ENCODE measurements at regions not wholly inside any gene's neighbourhood (a gene's known extent, or its start where the extent isn't known, plus 50 kb on each side); places are given as distances from the start of the nearest gene placed in this dataset.

DNA sequence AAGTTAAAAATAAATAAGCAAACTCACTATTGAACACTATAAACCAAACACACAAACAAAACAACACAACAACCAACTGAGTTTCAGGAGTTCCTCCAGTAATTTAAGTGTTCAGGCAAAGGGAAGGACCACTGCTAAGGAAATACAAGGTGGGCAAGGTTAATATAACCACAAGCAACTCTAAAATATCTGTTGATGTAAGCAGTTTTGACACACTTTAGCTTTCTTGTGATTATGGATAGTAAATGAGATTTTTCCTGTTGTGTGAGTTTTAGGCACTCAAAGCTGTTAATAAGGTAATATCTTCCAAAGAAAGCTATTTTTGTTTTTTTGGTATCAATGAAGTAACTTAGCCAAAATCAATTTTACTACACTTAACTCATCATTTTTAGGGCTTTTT is 839.1 kb upstream of the FOXG1 start:
- DNase-seq (no peak), ATAC-seq (no peak)
- Histone ChIP-seq H3K4me1 (ENCODE audit: low read depth) (no peaks in the 10 kb centered on the region), H3K9me3 (peaks cover 9% of the 10 kb centered on the region), H3K4me3 (no peak overlapping the region), H3K36me3 (ENCODE audit: low read depth) (no peaks in the 10 kb centered on the region)
- TF ChIP-seq, protein P1, sequence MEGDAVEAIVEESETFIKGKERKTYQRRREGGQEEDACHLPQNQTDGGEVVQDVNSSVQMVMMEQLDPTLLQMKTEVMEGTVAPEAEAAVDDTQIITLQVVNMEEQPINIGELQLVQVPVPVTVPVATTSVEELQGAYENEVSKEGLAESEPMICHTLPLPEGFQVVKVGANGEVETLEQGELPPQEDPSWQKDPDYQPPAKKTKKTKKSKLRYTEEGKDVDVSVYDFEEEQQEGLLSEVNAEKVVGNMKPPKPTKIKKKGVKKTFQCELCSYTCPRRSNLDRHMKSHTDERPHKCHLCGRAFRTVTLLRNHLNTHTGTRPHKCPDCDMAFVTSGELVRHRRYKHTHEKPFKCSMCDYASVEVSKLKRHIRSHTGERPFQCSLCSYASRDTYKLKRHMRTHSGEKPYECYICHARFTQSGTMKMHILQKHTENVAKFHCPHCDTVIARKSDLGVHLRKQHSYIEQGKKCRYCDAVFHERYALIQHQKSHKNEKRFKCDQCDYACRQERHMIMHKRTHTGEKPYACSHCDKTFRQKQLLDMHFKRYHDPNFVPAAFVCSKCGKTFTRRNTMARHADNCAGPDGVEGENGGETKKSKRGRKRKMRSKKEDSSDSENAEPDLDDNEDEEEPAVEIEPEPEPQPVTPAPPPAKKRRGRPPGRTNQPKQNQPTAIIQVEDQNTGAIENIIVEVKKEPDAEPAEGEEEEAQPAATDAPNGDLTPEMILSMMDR (IDR thresholded peaks at IDR 0.05): no peak
- intact Hi-C loops (cut with DNase I, micrococcal nuclease): no loop called here

DNA sequence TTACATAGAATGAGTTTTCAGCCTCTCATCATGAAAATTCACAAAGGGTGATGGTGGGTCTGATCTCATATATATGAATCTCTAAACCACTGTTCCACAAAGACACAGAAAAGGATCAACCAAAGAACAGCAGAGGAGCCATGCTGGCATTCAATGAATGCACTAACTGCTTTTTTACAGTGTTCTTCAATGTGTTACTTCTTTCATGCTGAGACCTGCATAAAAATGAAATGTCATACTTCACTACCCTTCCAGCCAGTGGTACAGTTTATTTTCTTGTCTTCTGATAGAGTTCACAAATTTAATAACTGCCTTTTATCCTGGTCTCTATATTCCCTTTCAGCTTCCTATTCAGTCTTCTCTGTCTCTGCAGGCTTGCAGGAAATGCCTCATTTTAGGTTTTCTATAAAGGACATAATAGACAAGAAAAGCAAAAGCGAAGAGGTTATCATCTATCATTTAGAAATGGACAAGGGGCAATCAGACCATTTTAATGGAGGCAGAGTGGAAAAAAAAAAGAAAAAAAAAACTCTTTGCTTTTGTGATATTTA is 836.7 kb upstream of the FOXG1 start:
- DNase-seq (no peak), ATAC-seq (no peak)
- intact Hi-C loops (cut with DNase I, micrococcal nuclease): no loop called here
- H3K4me3 ChIP-seq: no peak overlapping the region
- no peaks in the 10 kb centered on the region for H3K9me3 ChIP-seq
- no peaks in the 10 kb centered on the region for H3K36me3 ChIP-seq (ENCODE audit: low read depth)
- no peaks in the 10 kb centered on the region for H3K4me1 ChIP-seq (ENCODE audit: low read depth)
- TF ChIP-seq, protein P1 (IDR thresholded peaks at IDR 0.05): no peak

DNA sequence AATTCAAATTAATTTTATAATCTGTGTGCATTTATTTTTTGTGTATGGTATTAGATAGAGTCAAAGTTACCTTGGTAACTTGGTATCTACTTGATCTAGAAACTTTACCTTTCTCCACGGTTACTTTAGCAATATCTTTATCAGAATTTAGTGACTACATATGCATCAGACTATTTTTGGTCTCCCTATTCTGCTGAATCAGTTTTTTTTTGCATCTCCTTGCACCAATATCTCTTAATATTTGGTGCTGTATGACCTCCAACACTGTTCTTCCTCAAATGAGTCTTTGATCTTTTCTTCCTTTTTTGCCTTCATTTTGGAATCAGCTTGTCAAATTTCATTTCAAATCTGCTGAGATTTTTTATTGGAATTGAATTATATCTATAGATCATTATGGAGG is 828.2 kb upstream of the FOXG1 start:
- Histone ChIP-seq H3K4me1 (ENCODE audit: low read depth) (no peaks in the 10 kb centered on the region), H3K9me3 (peaks cover 8% of the 10 kb centered on the region), H3K36me3 (ENCODE audit: low read depth) (no peaks in the 10 kb centered on the region), H3K4me3 (no peak overlapping the region)
- DNase-seq (no peak), ATAC-seq (no peak)
- intact Hi-C loops (cut with DNase I, micrococcal nuclease): no loop called here
- TF ChIP-seq, protein P1 (IDR thresholded peaks at IDR 0.05): no peak

DNA sequence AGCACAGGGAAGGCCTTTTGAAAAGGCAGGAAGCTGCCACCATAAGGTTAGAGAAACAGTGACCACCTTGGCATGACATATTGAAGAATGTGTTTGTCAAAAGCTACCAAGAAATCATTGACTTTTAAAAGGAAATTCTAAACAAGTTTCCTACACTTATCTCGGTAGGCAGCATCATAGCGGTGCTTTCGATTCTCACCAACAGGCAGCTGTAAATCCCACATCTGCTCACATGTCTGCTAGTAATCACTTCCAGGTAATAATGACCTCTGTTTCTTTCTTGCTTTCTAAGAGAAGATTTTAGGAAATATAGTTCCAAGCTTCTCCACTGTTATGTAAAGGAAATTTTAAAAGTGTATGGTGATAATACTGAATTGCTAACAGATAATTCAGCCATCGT is 821.1 kb upstream of the FOXG1 start:
- Histone ChIP-seq H3K4me3 (no peak overlapping the region), H3K36me3 (ENCODE audit: low read depth) (no peaks in the 10 kb centered on the region), H3K4me1 (ENCODE audit: low read depth) (no peaks in the 10 kb centered on the region), H3K9me3 (peaks cover 4% of the 10 kb centered on the region)
- ATAC-seq (no peak), DNase-seq (no peak)
- intact Hi-C loops (cut with DNase I, micrococcal nuclease): no loop called here
- TF ChIP-seq, protein P1 (IDR thresholded peaks at IDR 0.05): no peak

DNA sequence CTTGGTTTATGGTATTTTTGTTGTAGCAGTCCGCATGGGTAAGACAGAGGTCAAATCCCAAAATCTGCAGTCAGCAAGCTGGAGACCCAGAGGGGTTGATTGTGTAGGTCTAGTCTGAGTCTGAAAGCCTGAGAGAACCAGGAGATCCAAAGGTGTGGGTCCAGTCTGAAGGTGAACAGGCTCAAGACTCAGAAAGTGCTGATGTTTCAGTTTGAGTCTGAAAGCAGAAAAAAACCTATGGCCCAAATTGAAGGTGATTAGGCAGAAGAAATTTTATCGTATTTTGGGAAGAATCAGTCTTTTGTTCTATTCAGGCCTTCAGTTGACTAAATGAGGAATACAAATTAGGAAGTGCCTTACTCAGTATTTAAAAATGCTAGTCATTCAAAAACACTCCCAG is 807.8 kb upstream of the FOXG1 start:
- Histone ChIP-seq H3K36me3 (ENCODE audit: low read depth) (no peaks in the 10 kb centered on the region), H3K9me3 (no peaks in the 10 kb centered on the region), H3K4me3 (no peak overlapping the region), H3K4me1 (ENCODE audit: low read depth) (no peaks in the 10 kb centered on the region)
- TF ChIP-seq, protein P1 (IDR thresholded peaks at IDR 0.05): no peak
- ATAC-seq: no peak
- no peak for DNase-seq
- intact Hi-C loops (cut with DNase I, micrococcal nuclease): no loop called here

DNA sequence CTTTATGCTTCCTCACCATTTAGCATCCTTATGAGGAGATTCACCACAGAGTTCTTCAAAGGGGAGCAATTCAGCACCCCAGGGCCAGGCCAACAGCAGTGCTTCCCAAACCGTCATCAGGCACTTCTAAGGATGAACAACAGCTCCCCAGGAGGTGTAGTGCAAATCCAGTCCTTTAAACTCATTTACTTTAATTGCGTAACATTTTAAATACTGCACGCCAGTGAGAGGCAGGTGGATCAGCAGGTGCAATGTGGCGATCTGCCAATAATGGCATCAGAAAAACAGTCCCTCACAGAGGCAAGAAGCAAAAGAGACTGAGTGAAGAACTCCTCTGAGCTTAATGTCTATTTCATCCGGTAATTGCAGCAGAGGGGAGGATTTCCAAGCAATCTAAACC is 770.9 kb upstream of the FOXG1 start:
- DNase-seq: no peak
- Histone ChIP-seq H3K4me3 (no peak overlapping the region), H3K36me3 (ENCODE audit: low read depth) (no peaks in the 10 kb centered on the region), H3K4me1 (ENCODE audit: low read depth) (no peaks in the 10 kb centered on the region), H3K9me3 (no peaks in the 10 kb centered on the region)
- no peak for ATAC-seq
- TF ChIP-seq, protein P1 (IDR thresholded peaks at IDR 0.05): no peak
- intact Hi-C loops (cut with DNase I, micrococcal nuclease): no loop called here
